GM13977 (cell line): ENCODE measurements at regions not wholly inside any gene's neighbourhood (a gene's known extent, or its start where the extent isn't known, plus 50 kb on each side); places are given as distances from the start of the nearest gene placed in this dataset.
"Not testable (repeated sequence)": the region's sequence is repeated elsewhere in the genome, so short reads cannot be mapped to it uniquely, and the experiment has no call there.

ENCODE experiments used
- DNase-seq: peaks from one replicate; pipeline ENCODE4 v3.0.0; 2012; ENCODE audit warnings: low spot score
- CTCF ChIP-seq: IDR thresholded peaks from 2 replicates; pipeline ENCODE4 v1.5.1; 2012; ENCODE audit warnings: mild to moderate bottlenecking, control low read depth; ENCODE audit not compliant: insufficient read depth; ENCODE audit errors: extremely low read depth, missing control alignments
- in situ Hi-C: fragments of 300-500 bp; cut with MboI; formaldehyde crosslinking; loops from one replicate; pipeline ENCODE4 v1.12.0; 2022; ENCODE audit warnings: low sequenced_read_pairs, low pct_unique_long_range_greater_than_20kb, mixed read lengths, inconsistent platforms; ENCODE audit not compliant: unreplicated experiment

DNA sequence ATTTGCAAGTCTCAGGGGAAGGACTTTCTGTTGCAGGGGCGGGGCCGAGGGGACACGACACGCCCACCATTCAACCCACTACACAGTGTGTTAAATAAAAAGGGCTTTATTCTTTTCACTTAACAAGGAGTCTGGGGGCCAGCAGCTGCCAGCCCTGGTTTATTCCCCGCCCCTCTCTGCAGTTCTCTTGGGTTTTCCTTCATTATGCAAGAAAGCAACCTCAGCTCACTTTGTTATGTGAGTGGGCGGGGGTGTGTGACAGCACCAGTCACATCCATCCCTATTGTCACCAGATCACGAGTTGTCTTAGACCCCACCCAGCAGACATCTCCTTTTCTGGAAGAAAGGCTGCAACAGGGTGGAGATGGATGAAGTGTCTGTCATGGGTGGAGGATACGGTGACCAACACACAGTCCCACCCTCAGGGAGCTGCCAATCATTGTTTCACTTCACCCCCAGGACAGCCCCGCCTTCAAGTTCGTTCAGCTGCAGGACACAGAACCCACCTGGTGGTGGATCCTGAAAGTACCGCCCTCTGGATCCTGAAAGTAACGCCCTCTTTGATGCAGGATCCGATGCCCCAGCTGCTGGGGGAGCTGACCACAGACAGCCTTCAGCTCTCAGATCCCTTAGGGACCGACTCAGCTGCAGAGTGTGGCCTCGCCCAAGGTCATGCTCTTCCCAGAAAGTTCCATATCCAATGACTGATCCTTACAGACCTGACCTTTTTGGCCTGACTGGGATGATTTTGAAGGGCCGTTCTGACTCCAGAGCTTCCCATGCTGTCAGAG lies 79.6 kb downstream of the SMIM20 start:
- in situ Hi-C loops: no loop called here
- peak; percentile 37 for TF ChIP-seq CTCF
- no peak for DNase-seq

DNA sequence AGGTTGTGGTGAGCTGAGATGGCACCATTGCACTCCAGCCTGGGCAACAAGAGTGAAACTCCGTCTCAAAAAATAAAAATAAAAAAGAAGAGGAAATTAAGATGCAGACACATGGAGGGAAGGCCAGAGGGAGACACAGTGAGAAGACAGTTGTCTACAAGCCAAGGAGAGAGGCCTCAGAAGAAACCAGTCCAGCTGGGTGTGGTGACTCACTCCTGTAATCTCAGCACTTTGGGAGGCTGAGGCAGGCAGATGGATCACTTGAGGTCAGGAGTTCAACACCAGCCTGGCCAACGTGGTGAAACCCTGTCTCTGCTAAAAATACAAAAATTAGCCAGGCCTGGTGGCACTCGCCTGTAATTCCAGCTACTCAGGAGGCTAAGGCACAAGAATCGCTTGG lies 80.6 kb downstream of the SMIM20 start:
- in situ Hi-C loops, DNase-seq: not testable (repeated sequence)

DNA sequence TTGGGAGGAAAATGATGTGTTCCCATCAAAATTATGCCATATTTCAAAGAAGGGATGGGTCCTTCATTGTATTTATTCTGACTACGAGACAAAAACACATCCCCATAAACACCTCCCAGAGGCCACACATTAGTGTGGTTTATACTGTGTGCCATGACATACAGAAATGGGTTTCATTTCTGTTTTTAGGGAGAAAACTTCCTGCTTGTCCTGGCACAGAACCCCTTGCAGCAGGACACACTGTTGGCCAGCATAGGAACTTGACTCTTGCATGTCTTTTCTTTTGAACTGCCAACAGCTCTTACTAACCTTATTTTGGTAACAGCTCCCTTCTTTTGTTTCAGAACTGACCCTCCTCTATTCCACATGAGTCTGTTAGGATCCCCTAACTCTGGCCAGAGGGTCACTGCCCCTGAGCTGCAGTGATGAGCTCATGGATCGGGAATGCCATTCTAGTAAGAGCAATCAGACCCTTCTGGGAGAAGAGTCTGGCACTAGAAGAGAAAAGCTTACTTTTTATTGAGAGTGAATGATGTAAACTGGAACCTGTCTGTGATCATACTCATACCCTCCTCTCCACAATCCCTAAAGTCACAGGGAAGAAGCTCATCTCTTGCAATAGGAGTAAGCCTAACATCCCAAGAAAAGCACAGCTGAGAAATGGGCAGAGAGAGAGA lies 86.4 kb downstream of the SMIM20 start:
- DNase-seq: no peak
- in situ Hi-C loops: loop anchor here (25.0 kb wide), 1 partner anchor 1012 kb away; no protein-coding TSS in a partner anchor
- TF ChIP-seq CTCF: no peak

DNA sequence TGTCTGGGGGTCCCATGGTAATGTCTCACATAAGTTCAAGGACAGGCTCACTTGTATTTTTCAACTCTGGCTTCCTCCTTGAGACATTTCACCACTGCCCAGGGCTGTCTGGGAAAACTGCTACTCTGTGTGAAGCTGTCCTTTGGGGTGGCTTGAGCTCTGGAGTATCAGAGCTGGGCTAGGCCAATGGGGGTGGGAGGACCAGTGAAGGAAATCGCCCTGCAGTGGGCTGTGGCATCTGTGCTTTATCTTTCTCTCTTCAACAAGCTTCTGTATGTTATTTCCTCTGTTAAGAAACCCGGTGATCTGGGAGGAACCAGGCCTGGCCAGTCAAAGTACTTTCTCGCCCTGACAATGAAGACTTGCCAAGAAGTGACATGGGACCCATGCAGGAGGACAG lies 87.4 kb downstream of the SMIM20 start:
- in situ Hi-C loops: loop anchor here (25.0 kb wide), 1 partner anchor 1011 kb away; no protein-coding TSS in a partner anchor
- no peak for TF ChIP-seq CTCF
- no peak for DNase-seq

DNA sequence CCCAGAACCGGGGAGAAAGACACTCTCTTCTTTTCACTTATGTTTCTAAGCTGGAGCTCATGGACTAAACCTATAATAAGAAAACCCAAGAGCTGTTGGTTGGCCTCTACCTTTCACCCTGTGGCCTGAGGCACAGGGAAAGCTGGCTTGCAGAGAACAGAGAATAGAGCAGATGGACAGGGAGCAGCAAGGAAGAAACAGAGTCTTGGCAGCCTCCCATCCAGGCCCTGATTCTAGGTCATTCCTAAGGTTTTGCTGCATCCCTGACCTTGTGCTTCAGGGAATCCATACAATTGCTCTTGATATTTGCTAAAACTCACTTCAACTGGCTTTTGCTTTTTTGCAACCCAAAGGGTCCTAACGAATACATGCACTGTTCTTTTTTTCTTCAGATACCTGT lies 87.8 kb downstream of the SMIM20 start:
- in situ Hi-C loops: loop anchor here (25.0 kb wide), 1 partner anchor 1010 kb away; no protein-coding TSS in a partner anchor
- no peak for DNase-seq
- no peak for TF ChIP-seq CTCF

GRCh38 chr4:26003056-26003455 lies 89.0 kb downstream of the SMIM20 start:
- TF ChIP-seq CTCF: no peak
- DNase-seq: no peak
- in situ Hi-C loops: loop anchor here (25.0 kb wide), 1 partner anchor 1009 kb away; no protein-coding TSS in a partner anchor

DNA sequence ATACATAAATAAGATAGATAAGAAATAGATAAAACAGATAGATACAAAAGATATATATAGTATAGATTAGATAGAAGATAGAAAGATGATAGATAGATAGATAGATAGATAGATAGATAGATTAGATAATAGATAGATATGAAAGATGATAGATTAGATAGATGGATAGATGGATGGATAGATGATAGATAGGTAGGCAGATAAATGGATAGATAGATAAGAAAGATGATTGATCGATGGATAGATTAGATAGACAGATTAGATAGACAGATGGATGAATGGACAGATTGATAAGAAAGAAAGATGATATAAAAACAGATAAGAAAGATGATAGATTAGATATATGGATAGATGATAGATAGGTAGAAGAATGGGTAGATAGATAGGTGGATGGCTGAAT lies 90.3 kb downstream of the SMIM20 start:
- in situ Hi-C loops: loop anchor here (25.0 kb wide), 1 partner anchor 1008 kb away; no protein-coding TSS in a partner anchor
- no peak for TF ChIP-seq CTCF
- DNase-seq: no peak
